ENCODE measurements at regions not wholly inside any gene's neighbourhood (a gene's known extent, or its start where the extent isn't known, plus 50 kb on each side); places are given as distances from the start of the nearest gene placed in this dataset.

DNA sequence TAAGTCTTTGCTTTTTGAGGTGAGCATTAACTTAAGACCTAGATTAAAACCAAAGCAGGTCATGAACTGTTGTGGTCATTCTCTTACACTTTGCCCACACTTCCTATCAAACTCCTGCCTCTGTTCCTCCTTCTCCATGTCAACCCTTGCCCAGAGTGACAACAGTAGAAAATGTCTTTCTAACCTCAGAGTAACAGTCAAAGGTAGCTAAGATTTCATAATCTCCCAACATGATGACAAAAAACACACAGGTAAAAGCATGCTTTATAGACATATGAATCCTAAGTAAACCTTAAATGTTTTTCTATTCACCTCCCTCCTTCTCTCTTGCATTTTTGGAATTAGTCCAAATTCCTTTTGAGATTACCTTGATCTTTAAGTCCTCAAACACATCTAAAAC, 422.3 kb downstream of the SPATA31D1 start:
- TF ChIP-seq, protein P1, sequence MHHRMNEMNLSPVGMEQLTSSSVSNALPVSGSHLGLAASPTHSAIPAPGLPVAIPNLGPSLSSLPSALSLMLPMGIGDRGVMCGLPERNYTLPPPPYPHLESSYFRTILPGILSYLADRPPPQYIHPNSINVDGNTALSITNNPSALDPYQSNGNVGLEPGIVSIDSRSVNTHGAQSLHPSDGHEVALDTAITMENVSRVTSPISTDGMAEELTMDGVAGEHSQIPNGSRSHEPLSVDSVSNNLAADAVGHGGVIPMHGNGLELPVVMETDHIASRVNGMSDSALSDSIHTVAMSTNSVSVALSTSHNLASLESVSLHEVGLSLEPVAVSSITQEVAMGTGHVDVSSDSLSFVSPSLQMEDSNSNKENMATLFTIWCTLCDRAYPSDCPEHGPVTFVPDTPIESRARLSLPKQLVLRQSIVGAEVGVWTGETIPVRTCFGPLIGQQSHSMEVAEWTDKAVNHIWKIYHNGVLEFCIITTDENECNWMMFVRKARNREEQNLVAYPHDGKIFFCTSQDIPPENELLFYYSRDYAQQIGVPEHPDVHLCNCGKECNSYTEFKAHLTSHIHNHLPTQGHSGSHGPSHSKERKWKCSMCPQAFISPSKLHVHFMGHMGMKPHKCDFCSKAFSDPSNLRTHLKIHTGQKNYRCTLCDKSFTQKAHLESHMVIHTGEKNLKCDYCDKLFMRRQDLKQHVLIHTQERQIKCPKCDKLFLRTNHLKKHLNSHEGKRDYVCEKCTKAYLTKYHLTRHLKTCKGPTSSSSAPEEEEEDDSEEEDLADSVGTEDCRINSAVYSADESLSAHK (tag by site-specific recombination; IDR thresholded peaks at IDR 0.05): no peak
- no peak for TF ChIP-seq MZF1 (tag by site-specific recombination; IDR thresholded peaks at IDR 0.05; ENCODE audit: borderline replicate concordance)
- TF ChIP-seq ZNF510 (tag by site-specific recombination; IDR thresholded peaks at IDR 0.05; ENCODE audit: insufficient replicate concordance): no peak
- TF ChIP-seq, protein P2, sequence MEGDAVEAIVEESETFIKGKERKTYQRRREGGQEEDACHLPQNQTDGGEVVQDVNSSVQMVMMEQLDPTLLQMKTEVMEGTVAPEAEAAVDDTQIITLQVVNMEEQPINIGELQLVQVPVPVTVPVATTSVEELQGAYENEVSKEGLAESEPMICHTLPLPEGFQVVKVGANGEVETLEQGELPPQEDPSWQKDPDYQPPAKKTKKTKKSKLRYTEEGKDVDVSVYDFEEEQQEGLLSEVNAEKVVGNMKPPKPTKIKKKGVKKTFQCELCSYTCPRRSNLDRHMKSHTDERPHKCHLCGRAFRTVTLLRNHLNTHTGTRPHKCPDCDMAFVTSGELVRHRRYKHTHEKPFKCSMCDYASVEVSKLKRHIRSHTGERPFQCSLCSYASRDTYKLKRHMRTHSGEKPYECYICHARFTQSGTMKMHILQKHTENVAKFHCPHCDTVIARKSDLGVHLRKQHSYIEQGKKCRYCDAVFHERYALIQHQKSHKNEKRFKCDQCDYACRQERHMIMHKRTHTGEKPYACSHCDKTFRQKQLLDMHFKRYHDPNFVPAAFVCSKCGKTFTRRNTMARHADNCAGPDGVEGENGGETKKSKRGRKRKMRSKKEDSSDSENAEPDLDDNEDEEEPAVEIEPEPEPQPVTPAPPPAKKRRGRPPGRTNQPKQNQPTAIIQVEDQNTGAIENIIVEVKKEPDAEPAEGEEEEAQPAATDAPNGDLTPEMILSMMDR (tag by site-specific recombination; IDR thresholded peaks at IDR 0.05): no peak
- TF ChIP-seq, protein P3, sequence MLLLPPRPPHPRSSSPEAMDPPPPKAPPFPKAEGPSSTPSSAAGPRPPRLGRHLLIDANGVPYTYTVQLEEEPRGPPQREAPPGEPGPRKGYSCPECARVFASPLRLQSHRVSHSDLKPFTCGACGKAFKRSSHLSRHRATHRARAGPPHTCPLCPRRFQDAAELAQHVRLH (tag by site-specific recombination; IDR thresholded peaks at IDR 0.05): no peak
- TF ChIP-seq, protein P4, sequence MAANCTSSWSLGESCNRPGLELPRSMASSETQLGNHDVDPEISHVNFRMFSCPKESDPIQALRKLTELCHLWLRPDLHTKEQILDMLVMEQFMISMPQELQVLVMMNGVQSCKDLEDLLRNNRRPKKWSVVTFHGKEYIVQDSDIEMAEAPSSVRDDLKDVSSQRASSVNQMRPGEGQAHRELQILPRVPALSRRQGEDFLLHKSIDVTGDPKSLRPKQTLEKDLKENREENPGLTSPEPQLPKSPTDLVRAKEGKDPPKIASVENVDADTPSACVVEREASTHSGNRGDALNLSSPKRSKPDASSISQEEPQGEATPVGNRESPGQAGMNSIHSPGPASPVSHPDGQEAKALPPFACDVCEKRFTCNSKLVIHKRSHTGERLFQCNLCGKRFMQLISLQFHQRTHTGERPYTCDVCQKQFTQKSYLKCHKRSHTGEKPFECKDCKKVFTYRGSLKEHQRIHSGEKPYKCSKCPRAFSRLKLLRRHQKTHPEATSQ (tag by site-specific recombination; IDR thresholded peaks at IDR 0.05): no peak
